ENCODE measurements at regions not wholly inside any gene's neighbourhood (a gene's known extent, or its start where the extent isn't known, plus 50 kb on each side); places are given as distances from the start of the nearest gene placed in this dataset.
"Not testable (repeated sequence)": the region's sequence is repeated elsewhere in the genome, so short reads cannot be mapped to it uniquely, and the experiment has no call there.

GRCh38 chrX:111616786-111617185, 64.2 kb upstream of the ALG13 start:
- CTCF ChIA-PET: no interaction called here
- H3K4me1 ChIP-seq (ENCODE audit: control extremely low read depth in 1 of 4, control insufficient read depth in 4 of 4, insufficient read depth in 4 of 4, low read length in 3 of 4): no peaks in the 10 kb centered on the region

GRCh38 chrX:111620084-111620483, 60.9 kb upstream of the ALG13 start:
- CTCF ChIA-PET; H3K4me3 ChIP-seq (ENCODE audit: control insufficient read depth in 1 of 7, extremely low read depth in 1 of 7, insufficient read depth in 4 of 7, low read depth in 2 of 7, low read length in 6 of 7); H3K4me1 ChIP-seq (ENCODE audit: control extremely low read depth in 1 of 4, control insufficient read depth in 4 of 4, insufficient read depth in 4 of 4, low read length in 3 of 4); H3K36me3 ChIP-seq (ENCODE audit: control insufficient read depth in 4 of 4, insufficient read depth in 4 of 4, low read length in 3 of 4); H3K9me3 ChIP-seq (ENCODE audit: control extremely low read depth in 1 of 5, control insufficient read depth in 4 of 5, insufficient read depth in 2 of 5, low read depth in 1 of 5, low read length in 4 of 5); POLR2A ChIA-PET; H3K27ac ChIP-seq (ENCODE audit: insufficient read depth in 1 of 2, low read depth in 1 of 2, low read length in 2 of 2, poor library complexity in 1 of 2, severe bottlenecking in 2 of 2); H3K27me3 ChIP-seq (replicated peaks in 2 of 5; ENCODE audit: control insufficient read depth in 4 of 5, insufficient read depth in 5 of 5, low read length in 4 of 5): not testable (repeated sequence)
- 96% methylated on average over 4 of the region's 11 CpGs for whole genome bisulfite sequencing (ENCODE audit: insufficient coverage)
- DNase-seq: peak in 1 of 3 donors; percentile 1

More at GRCh38 chrX:111616786-111617185, 64.2 kb upstream of the ALG13 start:
- H3K27ac ChIP-seq (ENCODE audit: insufficient read depth in 1 of 2, low read depth in 1 of 2, low read length in 2 of 2, poor library complexity in 1 of 2, severe bottlenecking in 2 of 2): no peak overlapping the region
- POLR2A ChIA-PET: no interaction called here
- no peaks in the 10 kb centered on the region for H3K9me3 ChIP-seq (ENCODE audit: control extremely low read depth in 1 of 5, control insufficient read depth in 4 of 5, insufficient read depth in 2 of 5, low read depth in 1 of 5, low read length in 4 of 5)
- H3K27me3 ChIP-seq (replicated peaks in 2 of 5; ENCODE audit: control insufficient read depth in 4 of 5, insufficient read depth in 5 of 5, low read length in 4 of 5): no peaks in the 10 kb centered on the region
- H3K36me3 ChIP-seq (ENCODE audit: control insufficient read depth in 4 of 4, insufficient read depth in 4 of 4, low read length in 3 of 4): no peaks in the 10 kb centered on the region
- H3K4me3 ChIP-seq (ENCODE audit: control insufficient read depth in 1 of 7, extremely low read depth in 1 of 7, insufficient read depth in 4 of 7, low read depth in 2 of 7, low read length in 6 of 7): no peak overlapping the region
- no peak for DNase-seq

GRCh38 chrX:111624169-111624568, 56.8 kb upstream of the ALG13 start:
- H3K27me3 ChIP-seq (replicated peaks in 2 of 5; ENCODE audit: control insufficient read depth in 4 of 5, insufficient read depth in 5 of 5, low read length in 4 of 5): no peaks in the 10 kb centered on the region
- 90% methylated on average over 21 of the region's 24 CpGs for WGBS (ENCODE audit: insufficient coverage)
- DNase-seq: no peak
- no peaks in the 10 kb centered on the region for H3K36me3 ChIP-seq (ENCODE audit: control insufficient read depth in 4 of 4, insufficient read depth in 4 of 4, low read length in 3 of 4)
- H3K4me1 ChIP-seq (ENCODE audit: control extremely low read depth in 1 of 4, control insufficient read depth in 4 of 4, insufficient read depth in 4 of 4, low read length in 3 of 4): no peaks in the 10 kb centered on the region
- CTCF ChIA-PET: no interaction called here
- no peak overlapping the region for H3K4me3 ChIP-seq (ENCODE audit: control insufficient read depth in 1 of 7, extremely low read depth in 1 of 7, insufficient read depth in 4 of 7, low read depth in 2 of 7, low read length in 6 of 7)
- no peak overlapping the region for H3K27ac ChIP-seq (ENCODE audit: insufficient read depth in 1 of 2, low read depth in 1 of 2, low read length in 2 of 2, poor library complexity in 1 of 2, severe bottlenecking in 2 of 2)
- POLR2A ChIA-PET: no interaction called here
- no peaks in the 10 kb centered on the region for H3K9me3 ChIP-seq (ENCODE audit: control extremely low read depth in 1 of 5, control insufficient read depth in 4 of 5, insufficient read depth in 2 of 5, low read depth in 1 of 5, low read length in 4 of 5)

GRCh38 chrX:111627256-111627655, 53.7 kb upstream of the ALG13 start:
- DNase-seq; H3K27me3 ChIP-seq (replicated peaks in 2 of 5; ENCODE audit: control insufficient read depth in 4 of 5, insufficient read depth in 5 of 5, low read length in 4 of 5); POLR2A ChIA-PET; H3K36me3 ChIP-seq (ENCODE audit: control insufficient read depth in 4 of 4, insufficient read depth in 4 of 4, low read length in 3 of 4); CTCF ChIA-PET; H3K4me3 ChIP-seq (ENCODE audit: control insufficient read depth in 1 of 7, extremely low read depth in 1 of 7, insufficient read depth in 4 of 7, low read depth in 2 of 7, low read length in 6 of 7); H3K9me3 ChIP-seq (ENCODE audit: control extremely low read depth in 1 of 5, control insufficient read depth in 4 of 5, insufficient read depth in 2 of 5, low read depth in 1 of 5, low read length in 4 of 5); H3K27ac ChIP-seq (ENCODE audit: insufficient read depth in 1 of 2, low read depth in 1 of 2, low read length in 2 of 2, poor library complexity in 1 of 2, severe bottlenecking in 2 of 2); H3K4me1 ChIP-seq (ENCODE audit: control extremely low read depth in 1 of 4, control insufficient read depth in 4 of 4, insufficient read depth in 4 of 4, low read length in 3 of 4): not testable (repeated sequence)
- 100% methylated on average over 1 of the region's 2 CpGs for WGBS (ENCODE audit: insufficient coverage)

All from common myeloid progenitor, CD34-positive (primary cell).